ENCODE measurements at regions not wholly inside any gene's neighbourhood (a gene's known extent, or its start where the extent isn't known, plus 50 kb on each side); places are given as distances from the start of the nearest gene placed in this dataset.

GRCh38 chr2:52933878-52934277 lies 833.7 kb upstream of the CHAC2 start (continued):
- no peak for TF ChIP-seq HSF1 (IDR thresholded peaks at IDR 0.05; ENCODE audit: low read depth, low read length)
- no peak for TF ChIP-seq USF2 (IDR thresholded peaks at IDR 0.05; ENCODE audit: borderline replicate concordance, low read depth, low read length)
- no peak for TF ChIP-seq MTA2 (IDR thresholded peaks at IDR 0.05; ENCODE audit: low read depth)
- no peak for TF ChIP-seq POLR2AphosphoS2 (IDR thresholded peaks at IDR 0.05; ENCODE audit: low read depth, low read length)
- TF ChIP-seq PML (IDR thresholded peaks at IDR 0.05; ENCODE audit: low read length) = no peak
- no peak for TF ChIP-seq TCF12 (IDR thresholded peaks at IDR 0.05; ENCODE audit: low read depth, low read length)
- no peak for TF ChIP-seq MYB (IDR thresholded peaks at IDR 0.05; ENCODE audit: borderline replicate concordance, low read depth, low read length)

GRCh38 chr2:52931660-52932059 lies 835.9 kb upstream of the CHAC2 start:
- ChIA-PET RAD21 (ENCODE audit: unreplicated experiment) (no interaction called here), CTCF (no interaction called here), POLR2A (no interaction called here), SMC1A (ENCODE audit: uncharacterized antibody, unreplicated experiment) (no interaction called here)
- FAIRE-seq (peak; percentile 71), DNase-seq (ENCODE audit: low read depth, low spot score) (no peak), ATAC-seq (peak; percentile 68)
- no TSS peak for BruUV-seq (replicated peaks)
- Histone ChIP-seq H3K9ac (ENCODE audit: control insufficient read depth, insufficient read depth, low read length) (no peak overlapping the region), H3K4me1 (ENCODE audit: control insufficient read depth, insufficient read depth, low read length) (peaks cover 4% of the 10 kb centered on the region; the same call in 1 of the 2 replicates), H3K4me2 (ENCODE audit: control insufficient read depth, insufficient read depth) (no peak overlapping the region), H3K36me3 (ENCODE audit: control insufficient read depth in 2 of 2, insufficient read depth in 2 of 2, low read length in 1 of 2) (no peaks in the 10 kb centered on the region), H3K79me2 (ENCODE audit: control insufficient read depth, insufficient read depth, low read length) (no peaks in the 10 kb centered on the region), H3K4me3 (no peak overlapping the region), H3K27ac (ENCODE audit: control insufficient read depth, insufficient read depth) (no peak overlapping the region), H4K20me1 (ENCODE audit: control insufficient read depth, insufficient read depth) (no peaks in the 10 kb centered on the region), H3K27me3 (replicated peaks in 1 of 2; ENCODE audit: control insufficient read depth in 2 of 2, insufficient read depth in 2 of 2, low read length in 1 of 2) (no peaks in the 10 kb centered on the region), H3K9me3 (replicated peaks; ENCODE audit: control insufficient read depth, insufficient read depth, low read length) (no peaks in the 10 kb centered on the region; the same call in 1 of the 3 replicates), H2AFZ (ENCODE audit: control insufficient read depth, low read depth, low read length) (no peak overlapping the region)
- in situ Hi-C loops (cut with MboI) (no loop called here), intact Hi-C loops (cut with micrococcal nuclease; ENCODE audit: unreplicated experiment) (no loop called here)
- TF ChIP-seq CREB1 (IDR thresholded peaks at IDR 0.05; ENCODE audit: low read depth) = no peak
- TF ChIP-seq RFX5 (IDR thresholded peaks at IDR 0.05; ENCODE audit: low read depth, low read length) = no peak
- peak; percentile 83; the same call in 1 of the 2 replicates for TF ChIP-seq SPI1 (IDR thresholded peaks at IDR 0.05; ENCODE audit: borderline replicate concordance, insufficient read depth, low read depth, low read length)
- TF ChIP-seq ATF7 (IDR thresholded peaks at IDR 0.05; ENCODE audit: low read depth) = 0 out of 2 replicates have a peak, but pooled peaks have one; percentile 9
- 0 out of 4 replicates have a peak, but pooled peaks of 1 of the 2 experiments have one; percentile 20 for TF ChIP-seq EP300 (IDR thresholded peaks at IDR 0.05; ENCODE audit: borderline replicate concordance in 1 of 2, control insufficient read depth in 1 of 2, low read depth in 2 of 2, low read length in 2 of 2)
- WGBS (ENCODE audit: insufficient coverage, insufficient replicate concordance, low lambda C conversion rate, missing lambda C conversion rate) = 6% methylated on average over 1 of the region's 1 CpG
